Pons (tissue), 1 donor: ENCODE measurements at regions not wholly inside any gene's neighbourhood (a gene's known extent, or its start where the extent isn't known, plus 50 kb on each side); places are given as distances from the start of the nearest gene placed in this dataset.

Experiments used
- DNase-seq: peaks from one replicate; pipeline ENCODE4 v3.0.0-alpha.2; 2016; ENCODE audit warnings: low spot score

DNA sequence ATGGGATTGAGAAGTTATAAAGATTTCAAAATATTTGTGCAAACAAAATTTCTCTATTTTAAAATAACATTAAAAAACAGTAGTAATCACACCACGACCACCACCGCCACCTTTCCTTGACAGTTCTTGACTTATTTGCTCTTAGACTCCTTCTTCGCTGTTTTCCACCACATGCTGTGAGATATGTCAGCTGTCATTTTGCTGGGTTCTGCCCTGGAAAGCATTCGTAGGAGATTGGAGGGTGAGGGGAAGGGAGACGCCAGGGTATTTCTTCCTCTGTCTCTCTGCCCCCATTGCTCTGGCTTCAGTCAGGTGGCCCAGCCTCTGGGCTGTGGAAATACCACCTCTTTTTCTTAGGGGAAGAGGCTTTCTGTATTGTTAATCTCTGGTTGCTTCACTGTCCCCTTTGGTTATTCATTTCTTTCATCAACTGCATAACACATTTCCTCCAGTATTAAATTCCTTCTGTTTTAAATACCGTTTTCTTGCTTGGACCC is 186.2 kb downstream of the NEDD1 start:
- no peak for DNase-seq

DNA sequence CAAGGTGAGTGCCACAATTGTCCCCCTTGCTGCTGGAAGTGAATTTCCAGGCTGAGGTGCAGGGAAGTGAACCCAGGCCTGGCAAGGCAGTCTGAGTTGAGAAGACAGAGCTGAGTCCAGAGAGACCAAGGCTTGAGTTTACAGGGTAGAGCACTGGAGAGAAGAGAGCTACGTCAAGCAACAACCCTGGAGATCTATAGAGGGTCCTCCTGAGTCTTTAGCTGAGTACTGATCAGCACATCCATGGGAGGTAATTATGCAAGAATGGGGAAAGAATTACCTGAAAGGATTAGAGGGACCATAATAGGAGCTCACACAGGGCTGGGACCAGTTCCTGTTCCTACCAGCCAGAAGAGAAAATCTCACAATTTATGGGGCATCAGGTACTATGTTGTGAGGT is 190.7 kb downstream of the NEDD1 start:
- DNase-seq = no peak

DNA sequence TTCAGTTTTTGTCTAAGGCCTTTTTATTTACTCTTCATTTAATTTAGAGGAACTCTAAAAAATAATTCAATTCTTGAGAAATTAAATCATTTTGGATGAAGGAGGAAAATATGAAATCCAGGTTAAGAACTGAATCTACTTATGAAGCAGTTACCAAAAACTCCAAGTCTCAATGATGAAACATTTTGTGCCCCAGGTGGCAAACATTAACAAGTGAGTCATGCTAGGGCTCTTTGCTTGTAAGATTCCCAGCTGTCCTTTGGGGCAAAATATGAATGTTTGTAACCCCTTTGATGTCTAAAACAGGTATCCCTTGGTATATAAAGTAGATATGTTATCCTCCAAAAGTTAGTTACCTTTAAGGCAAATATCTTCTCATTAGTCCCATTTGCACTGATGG is 202.4 kb downstream of the NEDD1 start:
- no peak for DNase-seq

DNA sequence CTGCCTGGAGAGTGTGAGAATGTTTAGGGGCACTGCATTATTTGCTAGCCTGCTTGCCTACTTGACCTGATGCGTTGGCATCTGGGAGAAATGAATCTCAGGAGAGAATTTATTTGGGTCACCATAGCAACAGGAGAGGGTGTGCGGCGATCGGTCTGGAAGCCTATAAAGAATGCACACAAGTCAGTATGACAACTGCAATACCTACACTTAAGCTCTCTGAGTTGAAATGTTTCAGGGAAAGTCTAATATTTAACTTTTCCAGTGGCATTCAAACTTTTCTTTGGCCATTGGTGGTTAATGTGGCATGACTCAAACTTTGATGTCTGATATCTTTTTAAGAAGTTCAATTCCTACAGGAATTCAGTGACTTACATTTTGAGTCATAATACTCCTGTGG is 205.1 kb downstream of the NEDD1 start:
- no peak for DNase-seq

DNA sequence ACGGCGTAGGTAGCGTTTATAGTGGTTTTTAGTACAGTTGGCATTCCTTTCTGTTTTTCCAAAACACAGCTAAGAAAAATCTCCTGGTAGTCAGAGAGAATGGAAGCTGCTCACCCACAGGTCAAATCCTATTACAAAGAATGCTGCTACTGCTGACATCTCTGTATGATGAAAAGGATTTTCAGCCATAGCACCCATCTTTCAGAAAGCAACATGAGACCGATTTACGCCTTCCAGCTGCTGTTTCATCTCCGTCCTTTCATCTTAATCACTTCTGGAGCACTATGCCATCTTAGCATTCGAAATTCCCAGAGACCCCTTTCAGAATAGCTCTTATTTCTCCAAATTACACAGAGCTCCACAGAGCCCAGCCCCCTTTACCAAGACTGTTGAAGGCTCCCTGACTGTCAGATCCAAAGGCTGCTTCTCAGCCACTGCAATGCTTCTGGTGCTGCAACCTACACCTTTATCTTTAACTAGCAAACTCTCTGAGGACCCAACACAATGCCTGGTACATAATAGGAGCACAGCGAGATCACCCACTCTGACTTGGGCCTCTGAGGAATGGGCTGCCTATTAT is 211.8 kb downstream of the NEDD1 start:
- DNase-seq = no peak

DNA sequence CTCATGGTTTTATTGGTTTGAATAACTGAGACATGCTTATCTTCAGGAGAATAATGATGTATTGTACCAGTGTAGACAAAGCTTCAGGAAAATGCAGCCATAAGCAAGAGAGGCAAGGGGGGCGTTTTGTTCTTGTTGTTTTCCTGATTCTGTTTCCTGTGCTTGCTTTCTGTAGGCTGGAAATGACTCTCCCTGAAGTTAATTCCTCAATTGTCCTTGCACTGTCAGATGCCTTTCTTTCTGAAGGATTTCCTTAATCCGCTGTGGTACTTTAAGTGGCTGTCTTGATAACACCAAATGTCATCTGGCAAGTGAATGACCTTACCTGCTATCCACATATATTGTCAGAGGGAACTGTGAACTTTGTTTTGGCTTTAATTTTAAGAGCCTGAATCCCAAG is 220.0 kb downstream of the NEDD1 start:
- DNase-seq = no peak

DNA sequence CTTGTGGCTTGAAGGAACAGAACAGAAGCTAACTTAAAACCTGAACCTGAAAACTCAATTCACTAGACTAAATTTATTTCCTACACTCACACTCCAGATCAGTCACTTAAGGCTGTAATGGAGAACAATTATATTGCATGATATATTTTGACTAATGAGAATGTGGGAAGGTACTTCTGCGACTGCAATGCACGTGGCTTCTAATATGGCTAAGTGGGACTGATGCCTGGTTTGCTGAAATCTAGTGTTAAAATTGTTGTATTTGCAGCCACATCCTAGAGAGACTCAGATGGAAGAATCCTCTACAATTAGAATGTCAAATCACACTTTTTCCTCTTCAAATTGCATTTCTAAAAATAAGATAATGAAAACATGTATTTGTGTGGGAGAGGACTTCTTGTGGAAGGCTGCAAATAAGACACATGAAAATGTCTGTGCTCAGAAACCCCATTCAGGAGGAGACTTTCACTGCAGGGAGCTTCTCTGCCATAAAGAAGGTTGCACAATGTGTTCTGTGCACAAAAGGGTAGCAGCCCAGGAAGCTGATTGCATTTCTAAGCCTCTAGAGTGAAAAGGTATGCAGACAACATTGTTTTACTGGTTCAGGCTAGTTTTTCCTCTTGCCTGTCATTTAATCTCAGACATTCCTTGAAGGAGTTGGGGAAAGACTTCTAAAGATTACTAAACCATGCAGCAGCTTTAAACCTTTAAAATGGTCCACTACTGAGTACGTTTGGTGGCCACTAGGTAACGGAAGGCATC is 224.3 kb downstream of the NEDD1 start:
- no peak for DNase-seq

DNA sequence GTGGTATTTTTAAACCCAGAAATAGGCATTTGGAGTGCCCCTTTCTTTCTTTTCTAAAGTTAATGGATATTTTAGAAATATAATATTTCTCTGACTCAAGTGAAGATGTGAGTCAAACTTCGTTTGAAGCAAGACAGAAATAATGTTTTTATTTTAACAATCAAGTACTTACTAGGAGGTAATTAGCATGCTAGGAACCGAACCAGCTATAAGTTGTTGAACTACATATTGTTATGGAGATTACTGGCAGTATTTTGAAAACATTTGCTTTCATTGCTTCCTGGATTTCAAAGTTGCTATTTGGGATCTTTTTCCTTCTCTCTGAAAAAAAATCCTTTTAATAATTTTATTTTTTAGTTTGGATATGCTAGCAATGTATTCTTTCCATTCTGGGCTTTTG is 225.2 kb downstream of the NEDD1 start:
- DNase-seq = no peak

DNA sequence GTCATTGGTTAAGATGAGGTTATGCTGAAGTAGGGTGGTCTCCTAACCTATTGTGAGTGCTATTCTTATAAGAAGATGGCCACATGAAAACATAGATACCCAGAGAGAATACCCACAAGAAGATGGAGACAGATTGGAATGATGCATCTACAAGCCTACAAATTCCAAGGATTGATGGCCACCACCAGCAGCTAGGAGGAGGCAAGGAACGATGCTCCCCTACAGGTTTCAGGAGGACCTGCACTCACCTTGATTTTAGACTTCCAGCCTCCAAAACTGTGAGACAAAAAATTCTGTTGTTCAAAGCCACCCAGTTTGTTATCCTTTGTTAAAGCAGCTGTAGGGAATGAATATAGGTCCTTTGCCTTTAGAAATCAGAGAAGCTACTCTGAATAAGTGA is 227.4 kb downstream of the NEDD1 start:
- no peak for DNase-seq

DNA sequence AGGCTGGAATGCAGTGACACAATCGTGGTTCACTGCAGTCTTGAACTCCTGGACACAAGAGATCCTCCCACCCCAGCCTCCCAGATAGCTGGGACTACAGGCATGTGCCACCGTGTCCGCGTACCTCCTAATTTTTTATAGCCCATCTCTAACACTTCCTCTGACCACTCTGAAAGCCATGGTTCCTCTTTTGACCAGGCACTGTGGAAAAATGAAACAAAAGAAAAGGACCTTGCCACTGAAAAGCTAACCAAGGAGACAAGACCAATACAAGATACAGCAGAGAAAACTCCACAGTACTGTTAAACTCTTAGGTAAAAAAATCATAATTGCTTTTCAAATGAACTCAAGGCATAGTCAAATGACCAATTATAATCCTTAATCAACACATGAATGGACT is 233.3 kb downstream of the NEDD1 start:
- DNase-seq = peak; percentile 19

DNA sequence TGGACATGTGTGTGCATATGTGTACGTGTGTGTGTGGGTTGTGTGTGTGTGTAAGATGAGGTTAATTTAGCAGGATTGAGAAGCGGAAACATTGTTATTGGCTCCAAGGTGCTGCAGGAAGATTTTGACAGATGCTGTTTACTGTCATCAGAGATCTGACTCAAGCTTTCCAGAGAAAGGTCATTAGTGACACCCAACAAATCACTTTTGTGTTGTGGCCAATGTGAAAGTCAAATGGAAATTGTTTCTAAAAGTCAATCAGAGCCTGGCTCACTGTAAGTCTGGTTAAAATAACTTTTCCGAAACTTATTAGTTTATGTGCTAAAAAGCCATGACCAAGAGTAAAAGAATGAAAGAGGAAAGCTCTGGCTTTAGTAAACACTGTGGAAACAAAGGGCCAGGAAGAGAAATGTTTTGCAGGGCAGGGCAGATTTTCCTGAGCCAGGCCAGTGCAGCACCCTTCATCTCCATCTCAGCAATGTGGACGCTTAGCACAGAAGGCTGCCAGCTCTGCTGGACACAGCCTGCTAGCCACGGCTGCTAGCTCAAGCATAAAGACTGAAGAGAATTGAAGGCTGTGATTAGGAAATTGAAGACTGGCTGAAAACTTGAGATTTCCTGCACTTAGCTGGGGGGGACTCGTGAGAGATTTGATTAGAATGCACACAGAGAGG is 235.8 kb downstream of the NEDD1 start:
- peak; percentile 8 for DNase-seq

DNA sequence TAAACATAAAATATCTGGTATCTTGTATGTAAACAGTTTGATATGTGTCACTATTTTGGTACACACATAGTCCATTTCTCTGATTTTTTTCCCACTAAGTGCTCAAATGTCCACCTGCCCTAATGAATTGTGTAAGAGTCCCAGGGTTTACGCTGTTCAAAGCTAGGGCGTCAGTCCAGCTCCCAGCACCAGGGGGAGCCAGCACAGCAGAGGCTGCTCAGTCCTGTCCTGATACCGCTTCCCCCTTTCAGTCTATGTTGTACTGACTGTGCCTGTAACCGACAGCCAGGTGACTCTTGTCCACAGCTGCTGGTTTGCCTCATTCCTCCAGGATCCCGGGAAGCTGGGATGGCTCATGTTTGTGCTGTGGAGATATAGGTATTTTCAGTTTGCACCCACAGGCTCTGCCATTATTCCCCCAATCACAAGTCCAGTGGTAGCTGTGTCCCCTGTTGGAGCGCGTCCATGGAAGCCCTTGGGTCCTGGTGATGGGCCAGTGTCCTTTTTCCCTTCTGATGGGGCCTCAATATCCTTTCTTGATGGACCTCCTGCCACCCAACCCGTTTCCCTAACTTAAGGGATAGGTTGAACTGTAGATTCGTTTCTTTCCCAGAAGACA is 242.0 kb downstream of the NEDD1 start:
- DNase-seq = peak; percentile 41

DNA sequence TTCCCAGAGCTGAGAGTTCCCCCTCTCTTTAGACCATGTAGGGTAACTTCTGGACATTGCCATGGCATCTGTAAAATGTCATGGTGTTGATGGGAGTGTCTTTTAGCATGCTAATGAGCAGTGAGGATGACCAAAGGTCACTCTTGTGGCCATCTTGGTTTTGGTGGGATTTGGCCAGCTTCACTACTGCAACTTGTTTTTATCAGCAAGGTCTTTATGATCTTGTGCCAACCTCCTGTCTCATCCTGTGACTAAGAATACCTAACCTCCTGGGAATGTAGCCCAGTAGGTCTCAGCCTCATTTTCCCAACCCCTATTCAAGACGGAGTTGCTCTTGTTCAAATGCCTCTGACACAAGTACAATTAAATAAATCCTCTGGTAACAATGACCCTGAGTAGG is 244.4 kb downstream of the NEDD1 start:
- DNase-seq = no peak

DNA sequence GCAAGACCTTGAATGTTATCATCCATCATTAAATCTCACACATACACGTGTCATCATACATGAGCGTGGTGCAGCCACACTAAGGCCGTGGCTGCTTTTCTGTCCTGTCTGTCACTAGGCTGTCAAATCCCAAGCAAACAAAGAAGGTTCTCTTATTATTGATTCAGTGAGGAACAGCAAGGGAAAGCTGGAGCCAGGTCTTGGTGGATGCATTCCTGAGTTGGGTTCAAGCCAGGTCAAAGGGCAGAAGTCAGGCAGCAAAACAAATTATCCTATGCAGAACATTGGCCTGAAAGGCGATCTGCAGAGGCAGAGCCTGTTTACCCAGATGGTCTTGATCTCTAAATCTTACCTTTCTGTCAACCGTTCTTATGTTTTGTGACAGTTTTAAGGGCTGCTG is 252.3 kb downstream of the NEDD1 start:
- no peak for DNase-seq

DNA sequence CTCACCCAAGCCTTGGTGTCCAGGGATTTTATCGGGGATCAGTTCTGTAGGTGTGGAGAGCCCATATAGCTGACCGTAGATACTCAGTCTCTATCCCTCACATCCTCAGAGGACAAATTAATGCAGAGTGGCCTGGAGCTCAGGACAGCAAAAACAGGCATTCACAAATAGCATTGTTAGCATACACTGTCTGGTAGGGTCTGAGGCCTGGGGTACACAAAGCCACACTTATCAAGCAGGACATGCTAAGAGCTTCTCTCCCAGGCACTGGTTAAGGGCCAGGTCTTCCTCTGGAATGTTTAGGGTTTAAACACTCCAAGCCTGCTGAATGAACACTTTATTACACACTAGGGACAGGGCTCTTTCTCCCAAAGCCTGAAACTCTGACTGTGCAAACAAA is 253.2 kb downstream of the NEDD1 start:
- DNase-seq = no peak

DNA sequence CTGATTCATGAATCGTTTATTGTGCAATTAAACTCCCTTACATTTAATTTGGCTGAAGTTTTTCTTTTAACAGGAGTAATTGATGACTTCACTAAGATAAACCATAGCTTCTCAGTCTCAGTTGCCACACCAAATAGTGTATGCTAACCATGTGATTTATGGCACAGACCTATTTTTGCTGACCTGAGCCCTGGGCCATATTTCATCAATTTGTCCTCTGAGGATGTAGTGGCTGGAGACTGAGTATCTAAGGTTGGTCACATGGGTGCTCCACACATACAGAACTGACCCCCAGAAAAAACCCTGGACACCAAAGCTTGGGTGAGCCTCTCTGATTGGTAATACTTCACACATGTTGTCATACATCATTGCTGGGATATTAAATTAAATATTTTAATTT is 255.1 kb downstream of the NEDD1 start:
- no peak for DNase-seq

DNA sequence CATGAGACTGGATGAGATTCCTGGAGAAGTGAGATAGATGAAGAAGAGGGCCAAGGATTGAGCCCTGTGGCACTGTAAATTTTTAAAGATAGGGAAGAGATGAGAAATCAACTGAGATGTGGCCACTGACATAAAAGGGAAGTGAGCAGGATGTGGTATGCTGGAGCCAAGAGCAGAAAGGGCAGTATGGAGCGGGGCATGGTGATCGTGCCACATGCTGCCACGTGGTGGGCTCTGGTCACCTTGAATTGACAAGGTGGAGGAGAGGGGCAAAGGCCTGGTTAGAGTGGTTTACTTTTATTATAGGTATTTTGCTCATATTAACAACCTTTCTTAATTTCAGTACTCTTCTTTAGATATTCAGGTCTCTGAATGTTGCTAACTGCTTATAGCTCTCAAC is 257.9 kb downstream of the NEDD1 start:
- DNase-seq = no peak

DNA sequence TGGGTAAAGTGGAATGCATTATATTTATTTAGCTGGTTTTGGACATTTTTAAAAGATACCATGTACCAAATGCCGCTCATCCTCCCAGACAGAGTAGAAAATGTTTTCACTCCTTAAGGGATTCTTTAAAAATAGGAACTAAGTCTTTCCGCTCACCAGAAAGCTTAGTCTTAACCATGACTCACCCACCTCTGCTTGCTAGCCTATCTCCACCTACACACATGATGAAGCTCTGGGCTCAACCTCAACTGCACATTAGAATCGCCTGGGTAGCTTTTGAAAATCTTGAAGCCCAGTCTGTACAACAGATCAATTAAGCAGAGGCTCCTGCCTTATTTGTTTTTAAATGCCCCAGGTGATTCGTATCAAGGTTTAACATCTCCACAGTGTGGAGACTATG is 260.5 kb downstream of the NEDD1 start:
- DNase-seq = no peak

DNA sequence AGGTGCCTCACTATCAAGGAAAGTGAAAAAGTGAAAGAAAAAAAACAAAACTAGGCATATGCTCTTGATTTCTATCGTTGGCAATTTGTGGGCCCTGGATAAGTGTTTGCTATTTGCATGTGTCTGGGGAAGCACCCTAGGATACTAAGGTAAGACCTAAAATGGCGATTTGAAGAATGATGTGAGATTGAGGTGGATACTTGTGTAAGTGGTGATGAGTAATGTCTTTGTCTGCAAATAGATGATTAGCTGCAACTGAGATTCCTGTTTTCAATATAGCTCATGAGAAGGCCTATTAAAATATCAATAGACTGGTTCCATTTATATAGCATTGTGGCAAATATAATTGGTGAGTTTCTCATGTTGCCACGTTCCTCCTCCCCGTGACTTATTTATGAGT is 261.7 kb downstream of the NEDD1 start:
- no peak for DNase-seq

DNA sequence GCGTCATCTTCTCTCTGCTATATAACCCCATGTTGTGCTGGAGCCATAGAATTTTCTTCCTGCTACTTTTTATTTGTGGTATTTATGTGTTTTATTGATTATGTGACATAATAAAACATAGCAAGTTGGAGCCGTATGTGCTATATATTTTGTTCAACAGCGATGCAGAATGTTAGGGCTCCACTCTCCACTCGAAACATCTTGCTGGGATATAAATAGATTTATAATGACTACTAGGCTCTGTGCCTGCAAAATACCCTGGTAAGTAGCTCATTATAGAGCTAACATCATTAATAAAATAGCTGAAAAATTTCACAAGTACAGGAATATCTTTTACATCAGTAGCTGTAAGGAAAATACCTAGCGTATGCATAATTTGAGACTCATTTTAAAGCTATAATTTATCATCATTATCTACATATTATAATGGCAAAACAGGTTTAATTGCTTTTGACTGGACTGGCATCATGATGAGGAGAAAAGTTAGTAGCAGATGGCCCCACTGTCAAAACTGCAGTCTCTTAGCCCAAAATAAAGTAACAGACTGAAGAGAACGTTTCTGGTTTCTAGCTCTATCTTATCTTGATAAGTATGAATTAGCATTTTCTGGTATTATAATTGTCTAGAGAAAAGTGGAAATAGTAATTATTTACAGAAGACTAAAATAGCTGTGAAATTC is 263.0 kb downstream of the NEDD1 start:
- no peak for DNase-seq

DNA sequence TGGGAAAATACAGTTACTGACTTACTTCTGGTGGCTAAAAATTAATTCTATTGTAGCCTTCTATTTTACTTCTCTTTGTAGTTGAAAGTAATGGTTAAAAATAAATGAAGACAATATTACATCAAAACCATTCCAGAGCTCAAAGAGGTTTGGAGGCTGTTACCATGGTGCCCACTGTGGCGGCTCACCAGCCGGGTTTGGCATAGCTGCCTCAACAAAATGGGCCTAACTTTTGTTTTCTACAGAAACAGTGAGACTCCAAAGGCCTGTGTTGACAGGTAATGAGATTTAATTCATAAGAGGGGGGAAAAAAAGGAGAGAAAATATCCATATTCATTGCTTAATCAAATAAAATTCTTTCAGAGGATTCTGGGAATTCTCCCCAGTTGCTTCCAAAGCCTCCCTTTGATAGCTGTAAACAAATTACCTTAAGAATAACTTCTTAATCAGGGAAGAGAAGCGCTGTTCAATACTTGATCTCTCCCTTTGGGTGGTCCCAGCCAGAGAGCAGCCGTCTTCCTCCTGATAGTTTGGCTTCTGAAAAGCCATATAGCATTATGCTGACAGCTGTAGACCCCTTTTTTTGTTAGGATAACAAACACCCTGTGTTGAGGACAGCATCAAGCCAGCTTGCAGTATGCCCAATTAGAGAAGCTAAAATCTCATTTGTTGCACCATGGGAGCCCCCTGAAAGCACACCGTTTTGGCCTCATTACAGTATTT is 266.8 kb downstream of the NEDD1 start:
- no peak for DNase-seq

DNA sequence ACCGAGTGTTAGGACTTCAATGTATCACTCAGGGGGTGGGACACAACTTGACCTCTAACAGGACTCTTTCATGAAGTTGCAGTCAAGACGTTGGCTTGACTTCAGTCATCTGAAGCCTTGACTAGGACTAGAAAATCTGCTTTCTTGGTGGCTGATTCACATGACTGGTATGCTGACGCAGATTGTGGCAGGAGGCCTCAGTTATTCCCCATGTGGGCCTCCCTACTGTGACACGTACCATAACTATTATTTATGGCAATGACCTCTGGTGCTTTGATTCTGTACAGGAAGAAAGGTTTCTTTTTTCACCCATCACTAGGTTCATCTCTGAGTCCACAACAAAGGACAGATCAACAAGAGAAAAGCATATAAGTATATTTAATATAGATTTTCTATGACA is 270.4 kb downstream of the NEDD1 start:
- DNase-seq = no peak
